Mammary epithelial cell (primary cell): ENCODE measurements at regions not wholly inside any gene's neighbourhood (a gene's known extent, or its start where the extent isn't known, plus 50 kb on each side); places are given as distances from the start of the nearest gene placed in this dataset.

Source experiments
- EZH2 ChIP-seq: IDR thresholded peaks from 2 replicates; pipeline ENCODE4 v1.6.1; 2012; ENCODE audit warnings: low read length, inconsistent platforms, borderline replicate concordance
- TF ChIP-seq, protein P1 (sequence below), 2 donors: IDR thresholded peaks in 1 of 2; conservative IDR thresholded peaks in 1 of 2; 2 replicates each; pipeline ENCODE4 v1.5.1; 2011 to 2012; ENCODE audit warnings: inconsistent platforms in 2 of 2, low read length in 2 of 2, mild to moderate bottlenecking in 2 of 2, control low read depth in 1 of 2, low read depth in 1 of 2; ENCODE audit not compliant: insufficient read depth in 1 of 2; ENCODE audit errors: extremely low read depth in 1 of 2

DNA sequence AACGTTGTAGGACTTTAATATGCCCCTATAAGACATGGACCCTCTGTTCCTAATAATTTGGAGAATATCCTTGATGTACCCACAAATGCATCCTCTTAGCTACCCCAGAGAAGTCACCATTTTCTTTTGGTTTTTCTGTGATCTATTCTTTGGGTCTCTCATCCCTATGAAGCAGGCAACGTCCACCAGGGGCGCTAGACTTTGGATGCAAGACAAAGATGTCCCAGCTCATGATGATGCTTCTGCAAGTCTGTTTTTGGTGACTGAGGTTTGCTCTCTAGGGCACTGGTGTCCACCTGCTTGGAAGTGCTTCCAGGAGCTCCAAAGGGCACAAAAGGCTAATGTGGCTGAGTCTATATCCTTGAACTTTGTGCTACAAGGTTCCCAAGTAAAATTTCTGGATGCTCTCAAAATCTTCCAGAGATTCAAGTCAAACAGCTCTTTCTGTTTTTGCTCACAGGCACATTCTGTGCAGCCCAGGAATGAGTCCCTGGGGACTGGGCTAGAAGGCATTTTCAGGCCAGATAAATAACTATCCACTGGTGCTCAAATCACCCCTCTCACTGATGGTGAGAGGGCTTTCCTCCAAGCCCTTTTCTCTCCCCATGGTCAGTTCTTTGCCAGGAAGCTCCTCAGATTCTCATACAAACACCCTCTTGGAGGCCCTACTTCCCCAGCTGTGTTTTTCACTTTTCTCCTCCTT is 166.4 kb downstream of the C7orf25 start:
- TF ChIP-seq EZH2 = no peak
- TF ChIP-seq, protein P1, sequence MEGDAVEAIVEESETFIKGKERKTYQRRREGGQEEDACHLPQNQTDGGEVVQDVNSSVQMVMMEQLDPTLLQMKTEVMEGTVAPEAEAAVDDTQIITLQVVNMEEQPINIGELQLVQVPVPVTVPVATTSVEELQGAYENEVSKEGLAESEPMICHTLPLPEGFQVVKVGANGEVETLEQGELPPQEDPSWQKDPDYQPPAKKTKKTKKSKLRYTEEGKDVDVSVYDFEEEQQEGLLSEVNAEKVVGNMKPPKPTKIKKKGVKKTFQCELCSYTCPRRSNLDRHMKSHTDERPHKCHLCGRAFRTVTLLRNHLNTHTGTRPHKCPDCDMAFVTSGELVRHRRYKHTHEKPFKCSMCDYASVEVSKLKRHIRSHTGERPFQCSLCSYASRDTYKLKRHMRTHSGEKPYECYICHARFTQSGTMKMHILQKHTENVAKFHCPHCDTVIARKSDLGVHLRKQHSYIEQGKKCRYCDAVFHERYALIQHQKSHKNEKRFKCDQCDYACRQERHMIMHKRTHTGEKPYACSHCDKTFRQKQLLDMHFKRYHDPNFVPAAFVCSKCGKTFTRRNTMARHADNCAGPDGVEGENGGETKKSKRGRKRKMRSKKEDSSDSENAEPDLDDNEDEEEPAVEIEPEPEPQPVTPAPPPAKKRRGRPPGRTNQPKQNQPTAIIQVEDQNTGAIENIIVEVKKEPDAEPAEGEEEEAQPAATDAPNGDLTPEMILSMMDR (conservative IDR thresholded peaks at IDR 0.05 in 1 of 2, IDR thresholded peaks at IDR 0.05 in 1 of 2; ENCODE audit: extremely low read depth in 1 of 2, insufficient read depth in 1 of 2, low read depth in 1 of 2, low read length in 2 of 2) = peak; percentile 66 to 81
